ENCODE measurements at regions not wholly inside any gene's neighbourhood (a gene's known extent, or its start where the extent isn't known, plus 50 kb on each side); places are given as distances from the start of the nearest gene placed in this dataset.
A peak's percentile ranks its signal among the peaks of the same experiment; 100 is the strongest.

GRCh38 chr2:2573658-2574293 lies 242.7 kb upstream of the MYT1L start:
- H4K20me1 ChIP-seq (replicated peaks; ENCODE audit: control insufficient read depth, insufficient read depth, low read length) = no peaks in the 10 kb centered on the region
- ChIA-PET POLR2A (no interaction called here), CTCF (ENCODE audit: low intra/inter-chr PET ratio) (no interaction called here)
- ATAC-seq = no peak
- DNase-seq (ENCODE audit: extremely low read depth in 1 of 4, low spot score in 3 of 4) = peak in 1 of 4 experiments; percentile 6
- H3K9me1 ChIP-seq (ENCODE audit: control insufficient read depth, insufficient read depth, low read length) = no peaks in the 10 kb centered on the region
- peak; percentile 54 for FAIRE-seq
- no peaks in the 10 kb centered on the region for H3K79me2 ChIP-seq (ENCODE audit: control insufficient read depth, insufficient read depth, low read length)
- H3K4me2 ChIP-seq (ENCODE audit: insufficient read depth, low read length) = no peak overlapping the region
- in situ Hi-C loops (cut with MboI) = no loop called here
- H3K9ac ChIP-seq (ENCODE audit: insufficient read depth in 1 of 2, low read depth in 2 of 2, low read length in 2 of 2) = no peak overlapping the region
- H3K36me3 ChIP-seq (ENCODE audit: control insufficient read depth, insufficient read depth, low read length) = no peaks in the 10 kb centered on the region
- H3K27me3 ChIP-seq (ENCODE audit: control insufficient read depth in 2 of 2, insufficient read depth in 2 of 2, low read length in 2 of 2) = peaks cover 7 to 48% of the 10 kb centered on the region in 2 experiments; a peak in 4 of 5 replicates
- no peak overlapping the region for H3K4me3 ChIP-seq
- BruUV-seq (replicated peaks) = no TSS peak
- 15% methylated on average over 15 of the region's 15 CpGs for WGBS (ENCODE audit: insufficient coverage, low coverage, missing lambda C conversion rate)
- intact Hi-C loops (cut with micrococcal nuclease) = no loop called here
- H3K9me3 ChIP-seq (replicated peaks; ENCODE audit: control insufficient read depth, insufficient read depth, low read depth, low read length) = peaks cover 8% of the 10 kb centered on the region; the same call in 1 of the 2 replicates
- peaks cover 0 to 4% of the 10 kb centered on the region in 2 experiments; a peak in 1 of 5 replicates for H3K4me1 ChIP-seq (replicated peaks in 1 of 2; ENCODE audit: control insufficient read depth in 2 of 2, insufficient read depth in 2 of 2, low read length in 2 of 2)
- H3K27ac ChIP-seq (ENCODE audit: extremely low read depth, low read depth, low read length) = no peak overlapping the region; the same call in 2 of the 3 replicates
- H2AFZ ChIP-seq (ENCODE audit: low read depth, low read length) = no peak overlapping the region
- TF ChIP-seq RFX5 (IDR thresholded peaks at IDR 0.05; ENCODE audit: low read depth, low read length) (no peak), ZNF830 (CRISPR knock-in tag; IDR thresholded peaks at IDR 0.05) (no peak), SMAD3 (CRISPR knock-in tag; conservative IDR thresholded peaks at IDR 0.05) (no peak), FOXK2 (conservative IDR thresholded peaks at IDR 0.05 in 1 of 2, IDR thresholded peaks at IDR 0.05 in 1 of 2; ENCODE audit: low read depth in 2 of 2) (peak in 1 of 2 experiments; percentile 60; a peak in 2 of 4 replicates), MED1 (CRISPR knock-in tag; IDR thresholded peaks at IDR 0.05; ENCODE audit: borderline replicate concordance) (no peak), TEAD1 (CRISPR knock-in tag; IDR thresholded peaks at IDR 0.05) (no peak), RUNX1 (IDR thresholded peaks at IDR 0.05; ENCODE audit: low read depth) (no peak), JUNB (CRISPR knock-in tag; conservative IDR thresholded peaks at IDR 0.05) (peak; percentile 89), SP1 (CRISPR knock-in tag; IDR thresholded peaks at IDR 0.05) (peak; percentile 59; the same call in 1 of the 2 replicates), ZBTB1 (CRISPR knock-in tag; IDR thresholded peaks at IDR 0.05; ENCODE audit: borderline replicate concordance, low read depth) (no peak), CHD4 (IDR thresholded peaks at IDR 0.05; ENCODE audit: insufficient read depth, insufficient replicate concordance, low read depth, low read length, poor library complexity, severe bottlenecking) (no peak), SAP30 (IDR thresholded peaks at IDR 0.05; ENCODE audit: borderline replicate concordance, insufficient read depth, low read depth, low read length, poor library complexity, severe bottlenecking) (no peak)
- TF ChIP-seq, protein P1, sequence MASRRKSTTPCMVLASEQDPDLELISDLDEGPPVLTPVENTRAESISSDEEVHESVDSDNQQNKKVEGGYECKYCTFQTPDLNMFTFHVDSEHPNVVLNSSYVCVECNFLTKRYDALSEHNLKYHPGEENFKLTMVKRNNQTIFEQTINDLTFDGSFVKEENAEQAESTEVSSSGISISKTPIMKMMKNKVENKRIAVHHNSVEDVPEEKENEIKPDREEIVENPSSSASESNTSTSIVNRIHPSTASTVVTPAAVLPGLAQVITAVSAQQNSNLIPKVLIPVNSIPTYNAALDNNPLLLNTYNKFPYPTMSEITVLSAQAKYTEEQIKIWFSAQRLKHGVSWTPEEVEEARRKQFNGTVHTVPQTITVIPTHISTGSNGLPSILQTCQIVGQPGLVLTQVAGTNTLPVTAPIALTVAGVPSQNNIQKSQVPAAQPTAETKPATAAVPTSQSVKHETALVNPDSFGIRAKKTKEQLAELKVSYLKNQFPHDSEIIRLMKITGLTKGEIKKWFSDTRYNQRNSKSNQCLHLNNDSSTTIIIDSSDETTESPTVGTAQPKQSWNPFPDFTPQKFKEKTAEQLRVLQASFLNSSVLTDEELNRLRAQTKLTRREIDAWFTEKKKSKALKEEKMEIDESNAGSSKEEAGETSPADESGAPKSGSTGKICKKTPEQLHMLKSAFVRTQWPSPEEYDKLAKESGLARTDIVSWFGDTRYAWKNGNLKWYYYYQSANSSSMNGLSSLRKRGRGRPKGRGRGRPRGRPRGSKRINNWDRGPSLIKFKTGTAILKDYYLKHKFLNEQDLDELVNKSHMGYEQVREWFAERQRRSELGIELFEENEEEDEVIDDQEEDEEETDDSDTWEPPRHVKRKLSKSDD (conservative IDR thresholded peaks at IDR 0.05; ENCODE audit: low read length) = no peak
- TF ChIP-seq, protein P2, sequence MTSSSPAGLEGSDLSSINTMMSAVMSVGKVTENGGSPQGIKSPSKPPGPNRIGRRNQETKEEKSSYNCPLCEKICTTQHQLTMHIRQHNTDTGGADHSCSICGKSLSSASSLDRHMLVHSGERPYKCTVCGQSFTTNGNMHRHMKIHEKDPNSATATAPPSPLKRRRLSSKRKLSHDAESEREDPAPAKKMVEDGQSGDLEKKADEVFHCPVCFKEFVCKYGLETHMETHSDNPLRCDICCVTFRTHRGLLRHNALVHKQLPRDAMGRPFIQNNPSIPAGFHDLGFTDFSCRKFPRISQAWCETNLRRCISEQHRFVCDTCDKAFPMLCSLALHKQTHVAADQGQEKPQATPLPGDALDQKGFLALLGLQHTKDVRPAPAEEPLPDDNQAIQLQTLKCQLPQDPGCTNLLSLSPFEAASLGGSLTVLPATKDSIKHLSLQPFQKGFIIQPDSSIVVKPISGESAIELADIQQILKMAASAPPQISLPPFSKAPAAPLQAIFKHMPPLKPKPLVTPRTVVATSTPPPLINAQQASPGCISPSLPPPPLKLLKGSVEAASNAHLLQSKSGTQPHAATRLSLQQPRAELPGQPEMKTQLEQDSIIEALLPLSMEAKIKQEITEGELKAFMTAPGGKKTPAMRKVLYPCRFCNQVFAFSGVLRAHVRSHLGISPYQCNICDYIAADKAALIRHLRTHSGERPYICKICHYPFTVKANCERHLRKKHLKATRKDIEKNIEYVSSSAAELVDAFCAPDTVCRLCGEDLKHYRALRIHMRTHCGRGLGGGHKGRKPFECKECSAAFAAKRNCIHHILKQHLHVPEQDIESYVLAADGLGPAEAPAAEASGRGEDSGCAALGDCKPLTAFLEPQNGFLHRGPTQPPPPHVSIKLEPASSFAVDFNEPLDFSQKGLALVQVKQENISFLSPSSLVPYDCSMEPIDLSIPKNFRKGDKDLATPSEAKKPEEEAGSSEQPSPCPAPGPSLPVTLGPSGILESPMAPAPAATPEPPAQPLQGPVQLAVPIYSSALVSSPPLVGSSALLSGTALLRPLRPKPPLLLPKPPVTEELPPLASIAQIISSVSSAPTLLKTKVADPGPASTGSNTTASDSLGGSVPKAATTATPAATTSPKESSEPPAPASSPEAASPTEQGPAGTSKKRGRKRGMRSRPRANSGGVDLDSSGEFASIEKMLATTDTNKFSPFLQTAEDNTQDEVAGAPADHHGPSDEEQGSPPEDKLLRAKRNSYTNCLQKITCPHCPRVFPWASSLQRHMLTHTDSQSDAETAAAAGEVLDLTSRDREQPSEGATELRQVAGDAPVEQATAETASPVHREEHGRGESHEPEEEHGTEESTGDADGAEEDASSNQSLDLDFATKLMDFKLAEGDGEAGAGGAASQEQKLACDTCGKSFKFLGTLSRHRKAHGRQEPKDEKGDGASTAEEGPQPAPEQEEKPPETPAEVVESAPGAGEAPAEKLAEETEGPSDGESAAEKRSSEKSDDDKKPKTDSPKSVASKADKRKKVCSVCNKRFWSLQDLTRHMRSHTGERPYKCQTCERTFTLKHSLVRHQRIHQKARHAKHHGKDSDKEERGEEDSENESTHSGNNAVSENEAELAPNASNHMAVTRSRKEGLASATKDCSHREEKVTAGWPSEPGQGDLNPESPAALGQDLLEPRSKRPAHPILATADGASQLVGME (CRISPR knock-in tag; IDR thresholded peaks at IDR 0.05) = no peak

All from K562 (cell line).